Gastrocnemius medialis (tissue), 4 donors: ENCODE measurements at regions not wholly inside any gene's neighbourhood (a gene's known extent, or its start where the extent isn't known, plus 50 kb on each side); places are given as distances from the start of the nearest gene placed in this dataset.

ENCODE experiments used
- POLR2A ChIP-seq, 2 donors: fragments of 450-650 bp; IDR thresholded peaks; one replicate each; pipeline ENCODE4 v1.6.1; 2017; ENCODE audit warnings: antibody characterized with exemption in 2 of 2, mild to moderate bottlenecking in 2 of 2, moderate library complexity in 2 of 2
- TF ChIP-seq, protein P1 (sequence below), 5 experiments: fragments of 450-650 bp in 3 of 5; fragments of 200-600 bp in 2 of 5; sonication (generic) in 2 of 5; IDR thresholded peaks in 4 of 5; conservative IDR thresholded peaks in 1 of 5; 1 replicate in 4 of 5; 2 replicates in 1 of 5; pipeline ENCODE4 v1.5.1; 2016 to 2019; ENCODE audit warnings: antibody characterized with exemption in 5 of 5, mild to moderate bottlenecking in 3 of 5, moderate library complexity in 3 of 5

DNA sequence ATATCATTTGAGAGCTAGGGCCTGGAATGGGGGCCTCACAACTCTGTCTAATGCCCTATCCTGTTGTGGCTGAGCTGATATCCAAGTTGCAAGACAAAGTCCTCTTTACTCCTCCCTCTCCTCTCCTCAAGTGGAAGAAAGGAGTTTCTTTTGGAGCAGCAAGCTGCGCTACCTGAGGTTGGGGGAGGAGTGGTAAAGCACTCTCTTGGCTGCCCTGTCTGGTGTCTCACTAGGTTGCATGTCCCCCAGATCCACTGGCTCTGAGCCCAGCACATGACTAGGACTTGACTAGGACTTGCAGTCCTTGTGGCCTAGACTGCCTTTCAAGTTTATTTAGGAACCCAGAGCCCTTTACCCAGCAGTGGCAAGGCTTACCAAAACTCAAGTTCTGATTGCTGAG, 141.1 kb upstream of the SETMAR start:
- TF ChIP-seq, protein P1, sequence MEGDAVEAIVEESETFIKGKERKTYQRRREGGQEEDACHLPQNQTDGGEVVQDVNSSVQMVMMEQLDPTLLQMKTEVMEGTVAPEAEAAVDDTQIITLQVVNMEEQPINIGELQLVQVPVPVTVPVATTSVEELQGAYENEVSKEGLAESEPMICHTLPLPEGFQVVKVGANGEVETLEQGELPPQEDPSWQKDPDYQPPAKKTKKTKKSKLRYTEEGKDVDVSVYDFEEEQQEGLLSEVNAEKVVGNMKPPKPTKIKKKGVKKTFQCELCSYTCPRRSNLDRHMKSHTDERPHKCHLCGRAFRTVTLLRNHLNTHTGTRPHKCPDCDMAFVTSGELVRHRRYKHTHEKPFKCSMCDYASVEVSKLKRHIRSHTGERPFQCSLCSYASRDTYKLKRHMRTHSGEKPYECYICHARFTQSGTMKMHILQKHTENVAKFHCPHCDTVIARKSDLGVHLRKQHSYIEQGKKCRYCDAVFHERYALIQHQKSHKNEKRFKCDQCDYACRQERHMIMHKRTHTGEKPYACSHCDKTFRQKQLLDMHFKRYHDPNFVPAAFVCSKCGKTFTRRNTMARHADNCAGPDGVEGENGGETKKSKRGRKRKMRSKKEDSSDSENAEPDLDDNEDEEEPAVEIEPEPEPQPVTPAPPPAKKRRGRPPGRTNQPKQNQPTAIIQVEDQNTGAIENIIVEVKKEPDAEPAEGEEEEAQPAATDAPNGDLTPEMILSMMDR (IDR thresholded peaks at IDR 0.05 in 4 of 5, conservative IDR thresholded peaks at IDR 0.05 in 1 of 5), result no peak
- TF ChIP-seq POLR2A (IDR thresholded peaks at IDR 0.05), result no peak
